ENCODE measurements at regions not wholly inside any gene's neighbourhood (a gene's known extent, or its start where the extent isn't known, plus 50 kb on each side); places are given as distances from the start of the nearest gene placed in this dataset.

GRCh38 chr6:165906736-165907135, 243.7 kb upstream of the PDE10A start:
- Histone ChIP-seq H3K79me2 (ENCODE audit: control insufficient read depth, insufficient read depth, low read length) (no peaks in the 10 kb centered on the region), H3K9ac (ENCODE audit: low read length) (no peak overlapping the region), H2AFZ (ENCODE audit: insufficient read depth, low read depth, low read length, poor library complexity, severe bottlenecking) (no peak overlapping the region), H3K27me3 (replicated peaks in 1 of 4; ENCODE audit: control extremely low read depth in 1 of 4, control insufficient read depth in 3 of 4, insufficient read depth in 4 of 4, low read length in 3 of 4) (peaks cover 0 to 9% (median 0%) of the 10 kb centered on the region in 4 experiments), H3K4me1 (ENCODE audit: control insufficient read depth in 2 of 2, insufficient read depth in 2 of 2, low read length in 2 of 2) (no peaks in the 10 kb centered on the region), H3K4me3 (ENCODE audit: control extremely low read depth in 1 of 5, extremely low read depth in 1 of 5, insufficient read depth in 1 of 5, low read depth in 2 of 5, low read length in 4 of 5) (no peak overlapping the region), H3K27ac (ENCODE audit: low read length in 2 of 2) (no peak overlapping the region), H3K36me3 (replicated peaks in 1 of 2; ENCODE audit: control extremely low read depth in 1 of 2, control insufficient read depth in 1 of 2, extremely low read depth in 1 of 2, insufficient read depth in 2 of 2, low read length in 1 of 2) (no peaks in the 10 kb centered on the region), H3K9me3 (ENCODE audit: control extremely low read depth in 1 of 3, control insufficient read depth in 2 of 3, insufficient read depth in 1 of 3, low read length in 2 of 3) (peaks cover 0 to 12% (median 0%) of the 10 kb centered on the region in 3 donors), H3K4me2 (replicated peaks; ENCODE audit: low read depth, low read length, poor library complexity, severe bottlenecking) (no peak overlapping the region), H4K20me1 (ENCODE audit: control insufficient read depth, insufficient read depth, low read length, poor library complexity, severe bottlenecking) (no peaks in the 10 kb centered on the region)
- H3K27me3 Mint-ChIP-seq: peaks cover 9% of the 10 kb centered on the region
- no peak for TF ChIP-seq EZH2 (IDR thresholded peaks at IDR 0.05; ENCODE audit: borderline replicate concordance, insufficient read depth, low read depth, low read length, poor library complexity, severe bottlenecking)
- no peak for TF ChIP-seq CTCF (IDR thresholded peaks at IDR 0.05)
- 95% methylated on average over 6 of the region's 7 CpGs for WGBS (ENCODE audit: insufficient coverage)
- ChIA-PET POLR2A (no interaction called here), CTCF (no interaction called here)
- ATAC-seq (ENCODE audit: low read depth): no peak
- H3K9me3 Mint-ChIP-seq (ENCODE audit: insufficient read depth): no peaks in the 10 kb centered on the region
- DNase-seq: no peak
- no peak overlapping the region for H3K4me3 Mint-ChIP-seq
- no peak overlapping the region for H3K27ac Mint-ChIP-seq
- no peaks in the 10 kb centered on the region for H3K4me1 Mint-ChIP-seq
- intact Hi-C loops (cut with micrococcal nuclease): no loop called here

- Histone ChIP-seq H3K4me2 (replicated peaks; ENCODE audit: low read depth, low read length, poor library complexity, severe bottlenecking) (no peak overlapping the region), H4K20me1 (ENCODE audit: control insufficient read depth, insufficient read depth, low read length, poor library complexity, severe bottlenecking) (no peaks in the 10 kb centered on the region), H3K9me3 (ENCODE audit: control extremely low read depth in 1 of 3, control insufficient read depth in 2 of 3, insufficient read depth in 1 of 3, low read length in 2 of 3) (peaks cover 0 to 10% (median 0%) of the 10 kb centered on the region in 3 donors), H3K27me3 (replicated peaks in 1 of 4; ENCODE audit: control extremely low read depth in 1 of 4, control insufficient read depth in 3 of 4, insufficient read depth in 4 of 4, low read length in 3 of 4) (peaks cover 0 to 9% (median 0%) of the 10 kb centered on the region in 4 experiments), H3K79me2 (ENCODE audit: control insufficient read depth, insufficient read depth, low read length) (no peaks in the 10 kb centered on the region), H3K4me1 (ENCODE audit: control insufficient read depth in 2 of 2, insufficient read depth in 2 of 2, low read length in 2 of 2) (no peaks in the 10 kb centered on the region), H3K9ac (ENCODE audit: low read length) (no peak overlapping the region), H3K4me3 (ENCODE audit: control extremely low read depth in 1 of 5, extremely low read depth in 1 of 5, insufficient read depth in 1 of 5, low read depth in 2 of 5, low read length in 4 of 5) (no peak overlapping the region), H3K27ac (ENCODE audit: low read length in 2 of 2) (no peak overlapping the region), H2AFZ (ENCODE audit: insufficient read depth, low read depth, low read length, poor library complexity, severe bottlenecking) (no peak overlapping the region), H3K36me3 (replicated peaks in 1 of 2; ENCODE audit: control extremely low read depth in 1 of 2, control insufficient read depth in 1 of 2, extremely low read depth in 1 of 2, insufficient read depth in 2 of 2, low read length in 1 of 2) (no peaks in the 10 kb centered on the region)
- Mint-ChIP-seq H3K27ac (no peak overlapping the region), H3K4me1 (no peaks in the 10 kb centered on the region), H3K27me3 (peaks cover 10% of the 10 kb centered on the region), H3K4me3 (no peak overlapping the region), H3K9me3 (ENCODE audit: insufficient read depth) (no peaks in the 10 kb centered on the region)
- ChIA-PET POLR2A (no interaction called here), CTCF (no interaction called here)
- TF ChIP-seq EZH2 (IDR thresholded peaks at IDR 0.05; ENCODE audit: borderline replicate concordance, insufficient read depth, low read depth, low read length, poor library complexity, severe bottlenecking) (no peak), CTCF (IDR thresholded peaks at IDR 0.05) (no peak)
- ATAC-seq (ENCODE audit: low read depth): no peak
- DNase-seq: no peak
- intact Hi-C loops (cut with micrococcal nuclease): no loop called here
- WGBS (ENCODE audit: insufficient coverage): no CpG with 5 or more reads among the region's 2 CpGs
Measured at GRCh38 chr6:165905744-165906143, 242.7 kb upstream of the PDE10A start.

All from B cell (primary cell).